Stimulated activated CD4-positive, alpha-beta T cell treated with anti-CD3 and anti-CD28 coated beads, TNF-alpha, amount 100 ng/mL, for 24 hours (primary cell): ENCODE measurements at regions not wholly inside any gene's neighbourhood (a gene's known extent, or its start where the extent isn't known, plus 50 kb on each side); places are given as distances from the start of the nearest gene placed in this dataset.
"Not testable (repeated sequence)": the region's sequence is repeated elsewhere in the genome, so short reads cannot be mapped to it uniquely, and the experiment has no call there.

Source experiments
- DNase-seq, 3 experiments: peaks; one replicate each; pipeline ENCODE4 v3.0.0-alpha.2; 2020; ENCODE audit warnings: low read depth in 3 of 3

DNA sequence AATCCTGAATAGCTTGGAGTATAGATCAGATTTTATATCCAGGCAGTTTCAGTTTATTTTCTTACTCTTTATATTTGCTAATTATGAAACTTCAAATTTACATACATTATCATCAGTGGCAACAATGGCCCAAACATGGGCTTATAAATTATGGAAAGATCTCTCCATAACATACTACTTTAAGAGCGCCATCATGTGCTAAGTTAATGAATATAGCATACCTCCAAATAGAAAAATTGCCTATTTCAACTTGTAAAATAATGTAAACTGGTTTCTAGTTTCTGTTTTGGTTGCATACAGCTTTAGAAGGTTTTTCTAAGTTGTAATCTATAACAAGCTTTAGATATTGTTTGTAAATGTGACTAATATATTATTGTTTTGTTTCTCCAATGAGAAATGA, 531.3 kb upstream of the UBE2E2 start:
- DNase-seq, result no peak

DNA sequence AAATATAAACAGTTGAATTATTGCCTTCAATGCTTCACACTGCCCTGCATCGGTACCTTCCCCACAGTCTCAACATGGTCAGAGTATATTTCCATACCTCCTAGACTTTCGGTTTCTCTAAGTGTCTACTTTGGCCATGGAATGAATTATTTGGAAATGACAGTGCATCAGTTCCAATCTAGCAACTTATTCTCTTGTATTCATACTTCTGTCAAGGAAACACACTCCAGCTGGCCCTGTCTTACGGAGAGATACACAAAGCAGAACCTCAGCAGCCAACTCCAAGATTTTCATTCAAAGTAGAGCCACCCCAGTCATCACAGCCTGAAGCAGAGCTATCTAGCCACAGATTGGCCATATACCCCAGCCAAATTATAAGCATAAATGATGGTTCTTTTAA, 518.4 kb upstream of the UBE2E2 start:
- DNase-seq, result no peak

DNA sequence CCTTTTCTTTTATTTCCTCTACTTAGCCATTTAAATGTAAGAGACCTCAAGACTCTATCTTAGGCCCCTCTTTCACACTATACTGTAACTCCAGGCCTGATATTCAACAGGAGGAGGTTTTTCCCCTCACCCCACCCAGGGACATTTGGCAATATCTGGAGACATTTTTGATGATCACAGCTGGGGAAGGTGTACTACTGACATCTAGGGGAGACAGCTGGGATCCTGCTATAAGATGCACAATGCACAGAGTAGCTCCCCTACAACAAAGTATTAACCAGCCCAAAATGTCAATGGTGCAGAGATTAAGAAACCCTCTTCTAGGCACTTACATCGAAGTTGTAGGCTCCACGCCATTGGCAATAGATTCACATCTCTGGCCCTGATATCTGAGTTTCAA, 517.5 kb upstream of the UBE2E2 start:
- DNase-seq, result no peak

DNA sequence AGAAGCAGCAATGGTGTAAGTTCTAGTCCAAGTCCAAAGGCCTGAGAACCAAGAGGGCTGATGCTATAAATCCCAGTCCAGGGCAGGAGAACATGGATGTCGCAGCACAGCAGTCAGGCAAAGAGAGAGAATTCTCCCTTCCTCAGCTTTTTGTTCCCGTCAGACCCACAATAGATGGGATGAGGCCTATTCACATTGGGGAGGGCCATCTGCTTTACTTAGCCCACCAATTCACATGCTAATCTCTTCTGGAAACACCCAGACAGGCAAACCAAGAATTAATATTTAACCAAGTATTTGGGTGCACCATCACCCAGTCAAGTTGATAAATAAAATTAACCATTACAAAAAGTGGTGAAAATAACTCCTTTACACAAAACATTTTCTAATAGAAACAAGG, 511.7 kb upstream of the UBE2E2 start:
- no peak for DNase-seq

DNA sequence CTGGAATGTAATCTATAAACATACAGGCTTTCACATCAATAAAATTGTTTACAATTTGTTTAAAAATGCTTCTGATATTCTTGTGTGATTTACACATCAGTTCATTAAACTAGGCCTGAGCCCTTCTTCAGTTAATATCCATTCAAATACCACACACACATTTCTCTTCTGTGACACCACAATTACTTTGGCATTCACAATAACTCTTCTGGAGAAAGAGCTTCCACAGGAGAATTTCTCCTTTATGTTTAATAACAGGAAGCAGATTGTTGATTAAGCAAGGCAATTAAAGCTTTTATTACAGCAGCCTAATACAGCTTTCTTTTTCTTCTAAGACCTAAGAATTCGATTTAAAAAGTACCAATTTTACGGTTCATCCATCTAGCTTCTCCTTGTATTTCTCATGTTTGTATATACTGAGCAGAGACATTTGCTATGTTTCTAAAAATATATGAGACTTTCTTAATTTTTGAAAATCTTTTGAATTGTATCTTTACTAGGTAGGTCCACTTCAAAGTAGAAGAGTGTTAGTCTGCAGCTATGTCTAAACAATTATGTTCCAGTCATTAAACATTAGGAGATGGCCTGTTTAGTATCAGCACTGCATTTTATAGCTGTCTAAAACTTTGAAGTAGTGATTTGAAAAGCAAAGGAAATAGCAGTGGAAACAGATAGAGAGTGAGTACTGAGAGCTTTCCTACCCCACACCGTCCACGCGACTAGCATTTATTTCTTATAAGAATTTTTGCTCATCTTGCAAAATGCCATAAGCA, 511.1 kb upstream of the UBE2E2 start:
- no peak for DNase-seq

DNA sequence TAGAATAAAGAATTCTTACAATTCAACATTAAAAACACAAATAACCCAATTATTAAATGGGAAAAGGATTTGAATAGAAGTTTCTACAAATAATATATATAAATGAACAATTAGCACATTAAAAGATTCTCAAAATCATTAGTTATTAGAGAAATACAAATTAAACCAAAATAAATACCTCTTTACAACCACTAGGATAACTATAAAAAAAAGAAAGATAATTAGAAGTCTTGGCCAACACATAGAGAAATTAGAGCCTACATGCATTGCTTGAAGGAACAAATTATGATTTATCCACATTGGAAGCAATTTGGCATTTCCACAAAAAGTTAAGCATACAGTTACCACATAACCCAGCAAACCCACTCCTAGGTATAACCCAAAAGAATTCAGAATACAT, 502.3 kb upstream of the UBE2E2 start:
- no peak for DNase-seq

DNA sequence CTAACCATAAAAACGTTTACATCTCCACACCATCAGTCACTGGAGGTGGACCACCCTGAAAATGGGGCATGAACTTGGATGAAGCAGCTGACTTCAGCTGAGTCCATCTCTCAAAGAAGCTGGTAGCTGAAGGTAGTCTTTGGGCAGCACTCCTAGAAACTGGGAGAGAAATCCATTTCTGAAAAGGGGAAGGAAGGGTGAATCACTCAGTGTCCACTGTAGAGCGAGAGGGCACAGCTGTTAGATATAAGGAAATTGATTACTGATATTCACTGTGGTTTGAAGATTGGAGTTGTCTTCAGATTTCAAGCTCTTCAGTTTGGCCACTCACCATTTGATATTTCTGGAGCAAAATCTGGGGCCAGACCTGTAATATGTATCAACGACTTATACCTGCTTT, 499.0 kb upstream of the UBE2E2 start:
- DNase-seq, result no peak

DNA sequence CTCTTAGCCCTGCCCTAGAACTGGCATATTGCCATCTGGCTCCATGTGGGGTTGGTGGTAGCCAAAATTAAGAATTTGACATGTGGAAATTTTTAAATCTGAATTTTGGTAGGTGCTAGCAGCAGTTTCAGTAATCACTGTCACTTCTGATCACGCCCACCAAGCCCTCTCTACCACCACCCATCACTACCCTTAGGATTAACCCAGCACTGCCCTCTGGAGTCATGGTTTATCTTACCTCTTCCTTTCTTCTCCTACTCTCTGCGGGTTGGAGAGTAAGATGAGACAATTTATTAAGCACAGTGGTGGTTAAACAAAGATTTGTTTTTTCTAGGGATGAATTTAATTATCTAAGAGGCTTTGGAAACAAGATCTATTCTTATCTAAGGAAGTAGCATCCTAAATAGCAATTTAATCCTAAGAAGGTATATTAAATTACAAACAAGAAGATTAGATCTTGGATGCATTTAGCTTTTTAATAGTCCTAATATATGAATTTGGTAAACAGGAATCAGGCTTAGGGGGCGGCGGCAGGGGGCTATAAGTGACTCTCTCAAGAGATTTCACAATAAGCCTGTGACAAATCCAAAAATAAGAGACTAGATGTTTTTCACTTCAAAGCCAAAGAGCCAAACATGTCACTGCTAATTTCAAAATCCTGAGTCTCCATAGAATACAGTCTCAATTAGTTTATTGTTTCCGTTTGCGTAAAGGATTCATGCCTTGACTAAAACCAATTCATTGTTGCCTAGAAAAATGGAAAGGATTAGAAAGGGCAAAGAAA, 498.4 kb upstream of the UBE2E2 start:
- DNase-seq, result no peak

DNA sequence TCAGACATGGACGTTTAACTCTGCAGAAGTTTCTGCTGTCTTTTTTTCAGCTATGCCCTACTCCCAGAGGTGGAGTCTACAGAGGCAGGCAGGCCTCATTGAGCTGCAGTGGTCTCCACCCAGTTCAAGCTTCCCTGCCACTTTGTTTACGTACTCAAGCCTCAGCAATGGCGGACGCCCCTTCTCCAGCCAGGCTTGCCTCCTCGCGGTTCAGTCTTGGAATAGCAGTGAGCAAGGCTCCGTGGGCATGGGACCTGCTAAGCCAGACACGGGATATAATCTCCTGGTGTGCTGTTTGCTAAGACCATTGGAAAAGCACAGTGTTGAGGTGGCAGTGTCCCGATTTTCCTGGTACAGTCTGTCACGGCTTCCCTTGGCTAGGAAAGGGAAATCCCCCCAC, 496.2 kb upstream of the UBE2E2 start:
- DNase-seq, result not testable (repeated sequence)

DNA sequence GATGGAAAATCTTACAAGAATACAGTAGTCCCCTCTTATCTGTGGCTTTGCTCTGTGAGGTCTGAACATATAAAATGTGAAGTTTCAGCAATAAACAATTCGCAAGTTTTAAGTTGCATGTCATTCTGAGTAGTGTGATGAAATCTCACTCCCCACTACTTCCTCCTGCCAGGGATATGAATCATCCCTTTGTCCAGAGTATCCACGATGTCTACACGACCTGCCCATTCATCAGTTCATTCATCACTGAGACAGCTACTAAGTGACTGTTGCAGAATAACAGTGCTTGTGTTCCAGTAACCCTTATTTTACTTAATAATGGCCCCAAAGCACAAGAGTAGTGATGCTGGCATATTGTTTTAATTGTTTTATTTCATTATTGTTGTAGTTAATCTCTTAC, 489.2 kb upstream of the UBE2E2 start:
- DNase-seq, result no peak

DNA sequence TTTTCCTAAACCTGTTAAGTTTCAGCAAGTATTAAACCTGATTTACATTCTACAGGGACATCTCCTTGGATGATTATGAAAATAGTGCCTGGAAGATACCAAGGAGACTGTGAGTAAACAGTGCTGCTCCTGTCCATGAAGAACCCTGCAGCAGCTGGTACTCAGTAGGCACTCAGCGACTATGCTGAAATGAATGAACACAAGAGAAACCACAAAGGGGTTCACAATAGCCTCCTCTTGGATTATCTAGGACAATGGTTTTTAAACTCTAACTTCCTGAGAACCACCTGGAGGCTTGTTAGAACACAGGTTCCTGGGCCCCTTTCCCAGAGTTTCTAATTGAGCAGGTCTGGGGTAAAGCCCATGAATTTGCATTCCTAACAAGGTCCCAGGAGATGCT, 488.4 kb upstream of the UBE2E2 start:
- no peak for DNase-seq

DNA sequence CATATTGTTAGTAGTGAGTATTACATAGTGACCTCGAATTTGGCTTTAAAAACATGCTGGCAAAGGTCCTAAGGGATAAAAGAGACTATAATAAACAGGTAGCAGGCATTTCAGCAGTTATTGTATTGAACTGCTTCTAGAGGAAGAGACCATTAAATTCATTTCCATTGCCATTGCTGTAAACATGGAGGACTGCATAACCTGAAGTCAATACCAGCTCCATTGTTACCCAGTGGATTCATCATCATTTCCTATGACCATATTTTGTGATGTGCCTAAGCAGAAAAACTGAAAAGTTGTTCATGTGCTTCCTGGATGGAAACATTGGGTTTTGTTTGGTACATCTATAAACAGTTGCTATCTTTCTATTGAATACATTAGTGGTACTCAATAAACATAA, 482.5 kb upstream of the UBE2E2 start:
- no peak for DNase-seq

DNA sequence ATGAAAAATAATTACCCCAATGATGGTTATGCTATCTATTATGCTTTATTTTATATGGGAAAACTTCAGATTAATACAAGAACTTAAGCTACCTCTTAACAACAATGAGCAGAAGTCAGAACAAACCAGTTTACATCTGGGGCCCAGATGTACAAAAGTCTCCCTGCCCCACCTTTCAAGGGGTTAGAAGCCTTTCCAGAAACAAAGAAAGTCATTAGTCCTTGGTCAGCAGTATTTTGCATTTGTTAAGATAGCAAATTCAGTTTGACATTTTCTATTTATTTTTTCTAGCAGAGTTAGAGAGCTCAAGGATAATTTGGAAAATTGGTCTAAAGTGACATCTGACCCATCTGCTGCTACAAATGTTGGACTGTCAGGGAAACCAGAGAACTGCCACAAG, 478.7 kb upstream of the UBE2E2 start:
- DNase-seq, result no peak

DNA sequence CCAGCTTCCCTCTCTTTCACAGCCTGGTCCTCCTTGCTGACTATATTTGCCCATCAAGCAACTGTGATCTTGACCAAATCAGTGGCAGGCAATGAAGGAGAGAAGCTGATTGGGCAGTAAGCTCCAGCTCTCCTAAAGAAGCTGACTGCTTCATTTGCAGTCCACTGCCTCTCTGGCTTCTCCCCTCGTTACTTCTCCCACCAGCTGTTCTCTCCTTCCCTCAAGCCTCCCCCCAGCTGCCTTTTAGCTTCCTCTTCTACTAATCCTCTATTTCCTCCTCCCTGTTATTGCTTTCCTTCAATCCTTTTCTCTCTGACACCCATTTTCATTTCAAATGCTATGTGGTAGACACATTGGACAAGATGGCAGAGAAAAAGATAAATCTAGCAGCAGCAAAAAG, 474.7 kb upstream of the UBE2E2 start:
- no peak for DNase-seq

DNA sequence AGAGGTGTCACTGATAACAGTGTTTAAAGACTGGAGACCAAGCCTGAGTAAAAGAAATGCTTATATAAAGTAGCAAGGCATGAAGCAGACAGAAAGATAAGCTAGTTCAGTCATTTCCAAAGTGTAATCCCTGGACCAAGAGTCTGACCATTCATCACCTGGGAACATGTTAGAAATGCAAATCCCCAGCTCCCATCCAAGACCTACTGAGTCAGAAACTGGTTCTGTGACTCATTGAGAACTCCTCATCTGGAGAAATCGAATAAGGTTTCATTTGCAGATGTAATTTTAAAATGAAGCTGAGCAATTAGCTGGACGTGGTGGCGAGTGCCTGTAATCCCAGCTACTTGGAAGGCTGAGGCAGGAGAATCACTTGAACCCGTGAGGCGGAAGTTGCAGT, 473.9 kb upstream of the UBE2E2 start:
- DNase-seq, result no peak

DNA sequence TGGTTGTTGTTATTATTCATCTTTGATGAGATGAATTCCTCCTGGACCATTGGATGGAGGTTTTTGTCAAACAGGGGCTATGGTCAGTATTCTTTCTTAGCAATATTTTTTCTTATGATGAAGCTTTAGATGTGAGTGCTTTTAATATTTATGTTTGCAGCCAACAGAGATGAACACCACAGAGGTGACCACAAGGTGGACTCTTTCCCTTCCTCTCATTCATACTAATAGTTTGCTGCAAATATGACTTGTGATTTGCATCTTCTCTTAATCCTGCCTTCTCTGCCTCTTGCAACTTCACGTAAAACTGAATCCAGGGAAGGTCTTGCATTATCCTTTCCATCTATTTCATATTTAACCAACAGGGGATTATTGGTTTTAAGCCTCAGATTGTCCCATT, 473.1 kb upstream of the UBE2E2 start:
- DNase-seq, result no peak

DNA sequence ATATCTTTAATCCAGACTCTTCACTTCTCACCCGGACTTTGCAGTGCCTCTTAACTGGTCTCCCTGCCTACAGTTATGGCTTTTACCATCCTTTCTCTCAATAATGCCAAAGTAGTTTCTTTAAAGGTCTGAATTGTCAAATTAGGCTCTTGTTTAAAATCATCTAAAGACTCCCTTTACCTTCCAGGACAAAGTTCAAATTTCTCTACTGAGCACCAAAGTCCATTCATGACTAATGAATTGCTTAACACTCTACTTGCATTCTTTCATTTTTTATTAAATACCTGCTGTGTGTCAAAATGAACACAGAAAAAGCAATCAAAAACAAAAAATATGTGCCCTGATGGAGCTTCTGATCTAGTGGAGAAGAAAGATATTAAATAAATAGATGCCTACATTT, 472.4 kb upstream of the UBE2E2 start:
- no peak for DNase-seq

DNA sequence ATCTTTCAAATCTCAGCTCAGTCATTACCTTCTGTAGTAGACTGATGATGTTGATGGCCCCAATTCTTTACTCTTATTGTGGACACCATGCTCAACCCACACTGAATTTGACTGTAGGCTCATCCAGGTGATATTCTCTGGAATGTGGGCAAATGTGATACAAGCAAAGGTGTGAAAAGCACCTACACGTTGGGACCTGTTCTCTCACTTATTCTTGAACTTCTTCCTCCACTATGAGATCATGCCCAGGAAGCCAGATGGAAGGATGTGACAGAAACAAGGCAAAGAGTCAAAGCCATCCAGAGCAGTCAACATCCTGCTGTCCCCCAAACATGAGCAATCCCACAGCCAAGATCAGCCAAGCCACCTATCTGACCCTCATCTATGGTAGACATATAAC, 471.2 kb upstream of the UBE2E2 start:
- DNase-seq, result no peak

DNA sequence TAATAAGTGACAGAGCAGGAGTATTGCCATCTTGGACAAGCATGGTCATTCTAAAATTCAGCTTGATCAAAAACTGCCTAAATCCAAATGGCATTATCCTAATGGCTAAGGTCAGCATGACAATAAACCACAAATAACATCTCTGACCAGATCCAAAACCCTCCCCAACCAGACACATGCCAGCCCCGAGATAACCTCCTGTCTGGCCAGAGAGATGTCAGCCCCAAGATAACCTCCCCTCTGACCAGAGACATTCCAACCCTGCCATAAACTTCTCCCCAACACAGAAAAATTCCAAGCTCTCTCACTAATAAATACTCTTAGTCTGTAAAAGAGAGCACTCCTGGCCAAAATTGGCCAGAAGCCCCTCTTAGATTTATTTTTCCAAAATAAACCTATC, 470.5 kb upstream of the UBE2E2 start:
- no peak for DNase-seq

DNA sequence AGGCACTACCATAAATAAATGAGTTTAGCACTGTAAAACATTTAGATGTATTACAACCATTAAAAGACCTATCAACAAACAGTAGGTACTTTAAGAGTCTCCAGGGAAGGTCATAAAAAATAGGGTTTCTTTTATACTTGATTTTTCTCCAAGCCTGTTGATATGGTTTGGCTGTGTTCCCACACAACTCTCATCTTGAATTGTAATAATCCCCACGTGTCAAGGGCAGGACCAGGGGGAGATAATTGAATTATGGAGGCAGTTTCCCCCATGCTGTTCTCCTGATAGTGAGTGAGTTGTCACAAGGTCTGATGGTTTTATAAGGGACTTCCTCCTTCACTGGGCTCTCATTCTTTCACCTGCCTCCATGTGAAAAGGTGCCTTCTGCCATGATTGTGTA, 468.9 kb upstream of the UBE2E2 start:
- no peak for DNase-seq

DNA sequence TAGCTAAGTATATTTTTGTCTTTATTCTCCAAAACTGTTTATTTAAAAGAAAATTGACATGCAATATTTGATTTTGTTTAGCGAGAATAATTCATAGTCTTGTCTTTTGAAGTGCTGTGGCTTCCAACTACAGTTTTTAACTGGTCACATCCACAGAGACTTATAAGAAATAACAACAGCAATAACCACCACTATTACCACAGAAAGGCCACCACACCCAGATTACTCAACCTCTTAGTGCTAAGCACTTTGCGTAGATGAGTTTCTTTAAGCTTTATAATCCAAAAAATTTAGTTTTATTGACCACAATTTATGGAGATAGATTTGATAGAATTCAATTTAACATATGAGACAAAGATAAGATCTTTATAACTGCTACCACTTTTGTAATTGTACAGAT, 468.4 kb upstream of the UBE2E2 start:
- DNase-seq, result no peak

DNA sequence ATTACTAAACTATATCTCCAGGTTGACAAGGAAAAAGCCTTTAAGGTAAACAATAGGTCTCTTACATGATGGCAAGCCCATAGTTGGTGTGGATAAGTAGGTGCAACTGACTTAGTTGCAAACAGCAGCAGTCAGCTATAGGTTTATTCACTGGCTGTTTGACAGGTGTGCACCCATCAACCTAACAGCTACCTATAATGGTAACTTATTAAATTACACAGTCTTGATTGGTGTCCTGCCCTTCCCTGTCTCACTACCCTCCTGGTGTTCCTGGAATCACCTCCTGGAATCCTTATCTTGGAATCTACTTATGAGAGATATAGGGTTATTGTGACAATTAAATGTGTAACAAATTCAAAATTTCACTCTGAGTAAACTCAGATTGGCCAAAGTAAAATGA, 467.8 kb upstream of the UBE2E2 start:
- DNase-seq, result no peak

DNA sequence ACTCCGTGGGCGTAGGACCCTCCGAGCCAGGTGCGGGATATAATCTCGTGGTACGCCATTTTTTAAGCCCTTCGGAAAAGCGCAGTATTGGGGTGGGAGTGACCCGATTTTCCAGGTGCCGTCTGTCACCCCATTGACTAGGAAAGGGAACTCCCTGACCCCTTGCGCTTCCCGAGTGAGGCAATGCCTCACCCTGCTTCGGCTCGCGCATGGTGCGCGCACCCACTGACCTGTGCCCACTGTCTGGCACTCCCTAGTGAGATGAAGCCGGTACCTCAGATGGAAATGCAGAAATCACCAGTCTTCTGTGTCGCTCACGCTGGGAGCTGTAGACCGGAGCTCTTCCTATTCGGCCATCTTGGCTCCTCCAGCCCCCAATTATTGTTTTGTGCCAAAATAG, 459.7 kb upstream of the UBE2E2 start:
- DNase-seq, result not testable (repeated sequence)

DNA sequence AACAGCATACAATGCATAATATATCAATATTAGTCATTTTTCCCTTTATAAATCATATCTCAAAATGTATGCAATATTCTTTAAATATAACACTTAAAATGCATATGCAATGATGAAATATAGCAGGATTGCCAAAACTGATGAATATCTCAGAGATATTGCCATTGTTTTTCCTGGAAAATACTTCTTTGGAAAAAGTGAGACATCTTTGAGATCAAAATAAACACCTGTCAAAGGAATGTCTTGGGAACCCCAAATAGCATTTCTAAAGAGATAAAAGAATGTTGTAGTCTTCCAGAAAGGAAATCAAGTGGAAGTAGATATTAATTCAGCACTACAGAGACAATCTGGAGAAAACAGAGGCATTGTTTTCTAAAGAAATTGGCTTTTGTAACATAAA, 457.8 kb upstream of the UBE2E2 start:
- no peak for DNase-seq
